Activated CD4-positive, alpha-beta T cell treated with anti-CD3 and anti-CD28 coated beads for 36 hours (primary cell): ENCODE measurements at regions not wholly inside any gene's neighbourhood (a gene's known extent, or its start where the extent isn't known, plus 50 kb on each side); places are given as distances from the start of the nearest gene placed in this dataset.

Experiments
- ATAC-seq: fragments of 200-7000 bp; cut with Tn5 transposase; one replicate; pipeline ENCODE4 v1.10.0; 2021; ENCODE audit warnings: mild to moderate bottlenecking, moderate library complexity
- CTCF ChIA-PET: fragments of 350-600 bp; sonication (Branson Sonifier 250); formaldehyde crosslinking; loops from one replicate; lab custom pipeline; 2021; ENCODE audit warnings: antibody characterized with exemption; lab: Charles Lee
- POLR2A ChIA-PET: fragments of 350-600 bp; sonication (Branson Sonifier 250); formaldehyde crosslinking; loops from one replicate; lab custom pipeline; 2021; ENCODE audit warnings: antibody characterized with exemption, inconsistent platforms; lab: Charles Lee
- DNase-seq: peaks from one replicate; pipeline ENCODE4 v3.0.0-alpha.2; 2020
- H3K27ac Mint-ChIP-seq: one replicate; pipeline ENCODE4 v1.8.0; 2021; ENCODE audit warnings: mixed read lengths
- H3K27me3 Mint-ChIP-seq: one replicate; pipeline ENCODE4 v1.8.0; 2021; ENCODE audit warnings: mixed read lengths
- H3K36me3 Mint-ChIP-seq: one replicate; pipeline ENCODE4 v1.8.0; 2021; ENCODE audit warnings: low read depth, mixed read lengths
- H3K4me1 Mint-ChIP-seq: one replicate; pipeline ENCODE4 v1.8.0; 2021; ENCODE audit warnings: mixed read lengths
- H3K4me3 Mint-ChIP-seq: one replicate; pipeline ENCODE4 v1.8.0; 2021; ENCODE audit warnings: mild to moderate bottlenecking, moderate library complexity, mixed read lengths
- H3K9me3 Mint-ChIP-seq: one replicate; pipeline ENCODE4 v1.8.0; 2021; ENCODE audit warnings: low read depth, mixed read lengths
- intact Hi-C, 2 experiments: fragments of 100-400 bp; cut with DNase I in 1 of 2; cut with micrococcal nuclease in 1 of 2; formaldehyde crosslinking; loops; one replicate each; pipeline versions ENCODE4 v1.14.2 to v1.15.1; 2022 to 2024; cut with DNase I, micrococcal nuclease

DNA sequence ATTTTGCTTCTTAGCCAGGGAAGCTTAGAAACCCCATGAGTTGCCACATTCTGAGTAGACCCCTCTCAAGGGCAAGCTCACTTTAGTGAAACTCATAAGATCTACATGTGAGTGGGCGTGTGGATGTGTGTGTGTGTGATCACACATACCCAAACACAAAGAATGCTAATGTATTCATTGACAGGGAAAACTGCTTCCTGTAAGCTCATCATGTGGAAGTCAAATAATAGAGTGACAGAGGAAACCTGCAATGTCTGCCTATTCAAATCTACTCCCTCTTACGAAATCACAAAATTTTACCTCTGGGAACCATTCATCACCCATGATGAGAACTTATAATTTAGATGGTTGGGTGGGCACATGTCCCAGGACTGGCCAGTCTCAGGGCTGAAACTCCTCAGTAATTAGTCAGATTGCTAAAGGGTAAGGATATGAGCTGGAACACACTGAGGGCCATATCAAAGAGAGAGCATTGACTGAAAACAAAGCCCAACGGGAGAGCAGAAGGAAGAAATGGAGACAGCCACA, 94.5 kb upstream of the CCDC150 start:
- ChIA-PET POLR2A (interaction anchor here (0.6 kb wide), 1 partner anchor 160 kb away, joined by 3 read pairs; no protein-coding TSS in a partner anchor), CTCF (no interaction called here)
- Mint-ChIP-seq H3K9me3 (no peaks in the 10 kb centered on the region), H3K36me3 (no peaks in the 10 kb centered on the region), H3K27ac (no peak overlapping the region), H3K27me3 (peaks cover 7% of the 10 kb centered on the region), H3K4me1 (no peaks in the 10 kb centered on the region), H3K4me3 (no peak overlapping the region)
- DNase-seq, result no peak
- intact Hi-C loops, result loop anchor here in 1 of 2 experiments (10.0 kb wide), 1 partner anchor 1110 kb away; no protein-coding TSS in a partner anchor
- ATAC-seq, result no peak

DNA sequence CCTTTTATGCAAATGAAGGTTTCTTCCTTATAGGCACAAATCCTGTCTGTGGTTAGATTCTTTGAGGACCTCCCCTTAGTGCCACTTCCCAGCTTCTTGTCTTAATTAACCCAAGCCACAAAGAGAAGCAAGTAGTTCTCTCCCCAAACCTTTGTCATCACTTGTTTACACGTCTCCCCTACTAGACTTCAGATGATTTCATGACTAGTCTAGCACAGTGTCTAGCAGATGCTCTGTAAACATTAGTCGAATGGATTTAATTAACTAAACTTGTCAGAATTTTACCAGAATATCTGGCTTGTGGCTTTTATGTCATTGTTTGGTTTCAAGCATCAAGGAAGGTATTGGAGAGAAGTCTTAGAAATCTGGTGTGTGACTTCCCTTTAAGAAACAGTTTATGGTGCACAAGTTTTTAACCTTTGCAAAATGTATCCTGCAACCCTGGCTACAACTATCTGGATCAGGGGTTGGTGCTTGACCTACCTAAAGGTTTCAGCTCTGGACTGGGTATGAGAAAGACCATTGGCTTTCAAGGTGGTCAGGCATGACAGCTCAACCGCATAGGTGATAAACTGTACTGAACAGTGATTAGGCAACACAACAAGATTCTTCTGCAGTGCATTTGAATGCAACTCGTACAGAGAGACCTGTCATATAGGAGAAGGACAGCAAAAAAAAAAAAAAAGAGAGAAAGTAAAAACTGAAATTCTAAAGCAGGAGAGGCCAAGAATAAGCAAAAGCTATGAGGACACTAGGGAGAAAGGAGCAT, 93.2 kb upstream of the CCDC150 start:
- Mint-ChIP-seq H3K9me3 (no peaks in the 10 kb centered on the region), H3K4me1 (no peaks in the 10 kb centered on the region), H3K27me3 (peaks cover 5% of the 10 kb centered on the region), H3K27ac (no peak overlapping the region), H3K36me3 (no peaks in the 10 kb centered on the region), H3K4me3 (no peak overlapping the region)
- ATAC-seq, result no peak
- CTCF ChIA-PET, result no interaction called here
- POLR2A ChIA-PET, result no interaction called here
- no peak for DNase-seq
- intact Hi-C loops, result loop anchor here in 1 of 2 experiments (10.0 kb wide), 1 partner anchor 1108 kb away; no protein-coding TSS in a partner anchor

DNA sequence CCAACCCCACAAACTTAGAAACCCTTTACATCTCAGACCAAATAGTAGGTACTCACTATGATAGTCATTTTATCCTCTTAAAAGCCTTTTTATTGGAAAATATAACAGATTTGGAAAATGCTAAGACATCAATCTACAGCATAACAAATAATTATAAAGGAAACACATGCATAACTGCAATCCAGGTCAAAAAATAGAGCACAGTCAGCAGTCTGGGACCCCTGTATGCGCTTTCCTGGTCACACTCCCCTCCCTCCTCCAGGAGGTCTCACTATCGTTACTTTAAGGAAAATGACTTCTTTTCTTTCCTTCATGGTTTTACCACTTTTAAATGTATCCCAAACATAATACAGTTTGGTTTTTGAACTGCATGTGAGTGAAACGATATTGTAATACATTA, 90.5 kb upstream of the CCDC150 start:
- Mint-ChIP-seq H3K4me3 (no peak overlapping the region), H3K27me3 (peaks cover 5% of the 10 kb centered on the region), H3K27ac (no peak overlapping the region), H3K4me1 (no peaks in the 10 kb centered on the region), H3K36me3 (no peaks in the 10 kb centered on the region), H3K9me3 (no peaks in the 10 kb centered on the region)
- POLR2A ChIA-PET, result no interaction called here
- no peak for DNase-seq
- CTCF ChIA-PET, result no interaction called here
- ATAC-seq, result no peak
- intact Hi-C loops, result loop anchor here in 1 of 2 experiments (10.0 kb wide), 1 partner anchor 1106 kb away; no protein-coding TSS in a partner anchor

DNA sequence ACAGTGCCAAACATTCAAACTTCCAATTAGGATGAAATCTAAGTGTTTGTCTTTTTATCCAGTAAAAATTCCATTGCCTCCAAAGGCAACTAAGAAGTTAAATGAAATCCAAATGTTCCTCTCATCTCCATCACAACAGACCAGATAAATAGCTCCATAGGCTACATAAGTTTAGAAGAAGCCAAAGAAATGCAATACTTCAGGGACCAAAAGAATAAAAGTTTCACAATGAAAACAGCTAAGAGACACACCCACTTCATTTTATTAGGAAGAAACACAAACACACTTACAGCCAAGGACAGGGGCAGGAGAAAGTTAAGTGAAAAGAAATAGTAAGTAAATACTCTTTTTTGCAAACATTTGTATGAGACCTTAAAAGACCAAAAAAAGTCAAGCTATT, 88.5 kb upstream of the CCDC150 start:
- Mint-ChIP-seq H3K4me3 (no peak overlapping the region), H3K27ac (no peak overlapping the region), H3K27me3 (peaks cover 2% of the 10 kb centered on the region), H3K4me1 (no peaks in the 10 kb centered on the region), H3K36me3 (no peaks in the 10 kb centered on the region), H3K9me3 (no peaks in the 10 kb centered on the region)
- ATAC-seq (no peak), DNase-seq (no peak)
- CTCF ChIA-PET, result no interaction called here
- intact Hi-C loops, result no loop called here
- POLR2A ChIA-PET, result no interaction called here

DNA sequence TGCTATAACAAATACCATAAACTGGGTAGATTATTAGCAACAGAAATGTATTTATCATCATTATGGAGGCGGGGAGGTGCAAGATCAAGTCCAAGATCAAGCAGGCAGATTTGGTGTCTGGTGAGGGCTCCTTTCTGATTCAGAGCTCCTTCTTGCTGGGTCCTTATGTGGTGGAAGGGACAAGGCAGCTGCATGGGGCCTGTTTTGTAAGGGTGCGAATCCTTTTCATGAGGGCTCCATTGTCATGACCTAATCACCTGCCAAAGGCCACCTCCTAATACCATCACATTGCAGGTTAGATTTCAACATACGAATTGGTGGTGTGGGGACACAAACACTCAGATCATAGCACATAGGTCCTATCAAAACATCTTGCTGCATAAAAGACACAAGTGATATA, 84.4 kb upstream of the CCDC150 start:
- Mint-ChIP-seq H3K4me3 (no peak overlapping the region), H3K27me3 (peaks cover 7% of the 10 kb centered on the region), H3K9me3 (no peaks in the 10 kb centered on the region), H3K27ac (no peak overlapping the region), H3K36me3 (no peaks in the 10 kb centered on the region), H3K4me1 (no peaks in the 10 kb centered on the region)
- POLR2A ChIA-PET, result no interaction called here
- intact Hi-C loops, result no loop called here
- DNase-seq (no peak), ATAC-seq (no peak)
- CTCF ChIA-PET, result no interaction called here

DNA sequence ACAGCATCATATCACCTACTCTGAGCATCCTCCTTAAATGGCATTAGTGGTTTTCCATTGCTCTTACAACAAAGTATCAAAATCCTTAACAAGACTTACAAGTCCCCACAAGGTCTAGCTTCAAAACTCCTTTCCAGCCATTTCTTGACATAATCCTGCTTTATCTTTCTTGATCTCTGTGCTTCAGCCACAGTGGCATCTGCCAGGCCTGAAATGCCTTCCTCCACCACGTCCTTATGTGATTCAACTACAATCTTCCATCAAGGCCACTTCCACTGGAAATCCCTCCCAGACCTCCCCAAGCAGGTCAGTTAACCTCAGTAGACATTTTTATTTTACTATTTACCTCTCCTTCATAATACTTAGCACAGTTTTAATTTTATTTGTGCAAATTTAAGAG, 83.8 kb upstream of the CCDC150 start:
- DNase-seq, result no peak
- Mint-ChIP-seq H3K27ac (no peak overlapping the region), H3K36me3 (no peaks in the 10 kb centered on the region), H3K4me3 (no peak overlapping the region), H3K27me3 (peaks cover 8% of the 10 kb centered on the region), H3K4me1 (no peaks in the 10 kb centered on the region), H3K9me3 (no peaks in the 10 kb centered on the region)
- no peak for ATAC-seq
- ChIA-PET CTCF (no interaction called here), POLR2A (no interaction called here)
- intact Hi-C loops, result no loop called here

DNA sequence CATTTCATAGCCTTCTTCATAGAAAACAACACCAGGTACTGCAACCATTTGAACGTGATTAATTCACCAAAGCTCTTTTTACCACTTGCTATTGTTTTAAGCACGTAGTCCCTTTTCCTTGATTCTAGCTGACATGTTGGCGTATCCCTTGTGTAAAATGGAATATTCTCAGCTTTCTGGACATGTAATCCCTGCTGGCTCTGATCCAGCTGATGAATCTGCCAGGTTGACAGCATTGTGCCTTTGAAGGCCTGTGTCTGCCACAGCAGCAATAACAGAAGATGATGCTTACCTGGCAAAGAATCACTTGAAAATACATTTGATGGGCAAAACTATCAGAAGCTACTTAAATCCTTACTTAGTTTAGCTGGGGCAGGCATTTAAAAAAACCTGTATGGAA, 81.0 kb upstream of the CCDC150 start:
- ATAC-seq (no peak), DNase-seq (no peak)
- ChIA-PET CTCF (interaction anchor here (0.7 kb wide), 1 partner anchor 86 kb away, joined by 5 read pairs; no protein-coding TSS in a partner anchor), POLR2A (no interaction called here)
- Mint-ChIP-seq H3K36me3 (no peaks in the 10 kb centered on the region), H3K4me3 (no peak overlapping the region), H3K27me3 (peaks cover 15% of the 10 kb centered on the region), H3K9me3 (peaks cover 6% of the 10 kb centered on the region), H3K4me1 (no peaks in the 10 kb centered on the region), H3K27ac (no peak overlapping the region)
- intact Hi-C loops, result no loop called here

DNA sequence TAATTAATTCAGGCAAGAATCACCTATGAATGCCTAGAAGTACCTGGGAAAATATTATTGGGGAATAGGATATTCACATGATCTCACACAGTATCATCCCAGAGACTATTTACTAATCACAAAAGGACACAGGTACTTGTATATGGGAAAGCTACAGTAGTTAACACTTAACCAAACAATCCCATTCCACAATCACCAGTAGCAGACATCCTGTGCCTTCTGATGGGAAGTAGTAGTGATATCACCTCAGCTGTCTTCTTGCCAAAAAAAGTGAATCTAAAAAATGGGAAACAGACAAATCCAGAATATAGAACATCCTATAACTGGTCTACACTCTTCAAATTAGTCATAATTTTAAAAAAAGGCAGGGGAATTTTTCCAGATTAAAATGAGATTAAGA, 75.6 kb upstream of the CCDC150 start:
- Mint-ChIP-seq H3K27ac (no peak overlapping the region), H3K9me3 (peaks cover 6% of the 10 kb centered on the region), H3K36me3 (no peaks in the 10 kb centered on the region), H3K27me3 (peaks cover 25% of the 10 kb centered on the region), H3K4me3 (no peak overlapping the region), H3K4me1 (no peaks in the 10 kb centered on the region)
- ChIA-PET POLR2A (no interaction called here), CTCF (interaction anchor here (0.6 to 0.7 kb wide), 2 partner anchors 117 to 142 kb away, joined by 3 read pairs; no protein-coding TSS in a partner anchor)
- intact Hi-C loops, result no loop called here
- ATAC-seq (no peak), DNase-seq (no peak)

DNA sequence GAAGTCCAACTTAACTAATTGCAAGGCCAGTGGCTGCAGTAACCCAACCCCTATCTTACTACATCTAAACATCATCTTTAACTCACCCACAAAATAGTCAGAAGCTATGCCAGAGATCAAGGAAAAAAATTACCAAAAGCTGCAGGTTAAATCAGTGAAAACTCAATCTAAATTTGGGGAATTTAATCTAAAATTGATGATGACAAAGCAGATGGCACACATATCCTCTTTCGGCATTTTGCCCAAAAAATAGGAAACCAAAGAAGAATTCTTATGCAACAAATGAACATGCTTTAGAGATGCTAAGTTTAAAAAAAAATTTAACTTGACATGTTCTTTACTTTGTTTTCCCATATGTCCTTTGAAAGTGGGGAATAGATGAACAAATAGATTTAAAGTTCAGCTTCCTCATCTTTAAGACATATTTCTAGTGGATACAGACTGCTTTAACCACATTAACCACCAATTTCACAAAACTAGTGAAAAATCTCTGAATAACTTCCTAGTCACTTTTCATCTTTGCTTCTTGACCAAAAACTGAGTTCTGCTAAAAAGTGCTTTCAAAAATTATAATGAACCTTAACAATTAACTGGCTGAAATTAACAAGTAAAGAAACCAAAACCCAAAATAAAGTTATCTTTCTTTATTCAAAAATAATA, 74.3 kb upstream of the CCDC150 start:
- Mint-ChIP-seq H3K4me3 (no peak overlapping the region), H3K9me3 (peaks cover 6% of the 10 kb centered on the region), H3K36me3 (no peaks in the 10 kb centered on the region), H3K27ac (no peak overlapping the region), H3K4me1 (no peaks in the 10 kb centered on the region), H3K27me3 (peaks cover 22% of the 10 kb centered on the region)
- POLR2A ChIA-PET, result no interaction called here
- CTCF ChIA-PET, result interaction anchor here (0.7 kb wide), 1 partner anchor 183 kb away, joined by 3 read pairs; no protein-coding TSS in a partner anchor
- no peak for ATAC-seq
- no peak for DNase-seq
- intact Hi-C loops, result no loop called here

DNA sequence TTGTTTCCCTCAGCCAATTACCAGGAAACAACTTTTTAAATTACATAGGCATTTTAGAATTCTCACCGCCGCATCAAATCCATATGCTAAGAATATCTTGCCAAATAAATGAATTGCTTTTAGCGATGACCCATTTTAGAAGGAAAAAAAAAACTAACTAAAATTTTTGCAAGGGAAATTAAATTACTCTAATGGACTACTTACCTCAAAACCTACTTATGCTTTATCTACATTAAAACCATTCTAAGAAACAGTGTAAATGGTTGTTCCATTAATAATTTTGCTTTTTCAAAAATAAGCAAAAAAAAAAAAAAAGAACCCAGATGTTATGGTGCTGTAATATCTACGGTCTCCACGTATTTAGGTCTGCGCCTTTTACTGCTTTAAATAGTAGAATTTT, 73.5 kb upstream of the CCDC150 start:
- peaks cover 20% of the 10 kb centered on the region for H3K27me3 Mint-ChIP-seq
- DNase-seq, result no peak
- CTCF ChIA-PET, result interaction anchor here (0.7 kb wide), 1 partner anchor 182 kb away, joined by 3 read pairs; no protein-coding TSS in a partner anchor
- POLR2A ChIA-PET, result no interaction called here
- no peak for ATAC-seq
- no peaks in the 10 kb centered on the region for H3K36me3 Mint-ChIP-seq
- no peak overlapping the region for H3K4me3 Mint-ChIP-seq
- intact Hi-C loops, result no loop called here
- no peak overlapping the region for H3K27ac Mint-ChIP-seq
- no peaks in the 10 kb centered on the region for H3K4me1 Mint-ChIP-seq
- peaks cover 6% of the 10 kb centered on the region for H3K9me3 Mint-ChIP-seq

DNA sequence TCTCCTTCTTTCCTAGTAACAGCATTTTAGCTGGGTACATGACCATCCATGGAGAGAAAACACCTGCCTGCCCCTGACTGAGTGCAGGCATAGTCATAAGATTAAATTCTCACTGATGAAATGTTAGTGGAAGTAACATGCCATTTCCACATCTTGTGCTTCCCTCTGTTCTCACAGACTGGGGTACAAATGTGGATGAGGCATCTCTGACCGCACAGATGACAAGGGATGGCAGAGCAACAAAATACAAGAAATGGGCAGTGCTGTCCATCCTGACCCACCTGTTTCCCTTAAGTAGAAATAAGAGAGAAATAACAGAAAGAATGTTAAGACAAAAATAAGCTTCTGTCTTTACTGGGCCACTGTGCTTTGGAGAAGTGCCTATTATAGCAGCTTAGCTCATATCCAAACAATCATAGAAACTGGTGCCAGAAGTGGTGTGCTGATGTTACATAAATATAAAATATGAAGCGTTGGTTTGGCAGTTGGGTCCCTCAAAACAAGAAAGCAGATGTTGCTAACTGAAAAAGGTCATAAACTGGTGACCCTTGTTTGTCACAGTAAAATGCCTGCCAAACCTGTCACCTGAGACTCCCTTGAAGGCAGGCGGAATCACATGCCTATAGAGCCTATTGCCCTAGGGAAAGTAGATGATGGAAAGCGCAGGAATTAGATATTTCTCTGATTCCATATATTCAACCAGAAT, 72.4 kb upstream of the CCDC150 start:
- ATAC-seq (no peak), DNase-seq (no peak)
- CTCF ChIA-PET, result interaction anchor here (1.0 kb wide), 1 partner anchor 41 kb away, joined by 4 read pairs; no protein-coding TSS in a partner anchor
- intact Hi-C loops, result no loop called here
- Mint-ChIP-seq H3K27ac (no peak overlapping the region), H3K9me3 (peaks cover 3% of the 10 kb centered on the region), H3K36me3 (no peaks in the 10 kb centered on the region), H3K4me1 (no peaks in the 10 kb centered on the region), H3K4me3 (no peak overlapping the region), H3K27me3 (peaks cover 18% of the 10 kb centered on the region)
- POLR2A ChIA-PET, result no interaction called here
